Activated CD8-positive, alpha-beta memory T cell treated with anti-CD3 and anti-CD28 coated beads for 4 hours (primary cell): ENCODE measurements at regions not wholly inside any gene's neighbourhood (a gene's known extent, or its start where the extent isn't known, plus 50 kb on each side); places are given as distances from the start of the nearest gene placed in this dataset.
"Not testable (repeated sequence)": the region's sequence is repeated elsewhere in the genome, so short reads cannot be mapped to it uniquely, and the experiment has no call there.

Source experiments
- DNase-seq, 2 donors: peaks; one replicate each; pipeline ENCODE4 v3.0.0-alpha.2; 2020; ENCODE audit warnings: low read depth in 2 of 2

DNA sequence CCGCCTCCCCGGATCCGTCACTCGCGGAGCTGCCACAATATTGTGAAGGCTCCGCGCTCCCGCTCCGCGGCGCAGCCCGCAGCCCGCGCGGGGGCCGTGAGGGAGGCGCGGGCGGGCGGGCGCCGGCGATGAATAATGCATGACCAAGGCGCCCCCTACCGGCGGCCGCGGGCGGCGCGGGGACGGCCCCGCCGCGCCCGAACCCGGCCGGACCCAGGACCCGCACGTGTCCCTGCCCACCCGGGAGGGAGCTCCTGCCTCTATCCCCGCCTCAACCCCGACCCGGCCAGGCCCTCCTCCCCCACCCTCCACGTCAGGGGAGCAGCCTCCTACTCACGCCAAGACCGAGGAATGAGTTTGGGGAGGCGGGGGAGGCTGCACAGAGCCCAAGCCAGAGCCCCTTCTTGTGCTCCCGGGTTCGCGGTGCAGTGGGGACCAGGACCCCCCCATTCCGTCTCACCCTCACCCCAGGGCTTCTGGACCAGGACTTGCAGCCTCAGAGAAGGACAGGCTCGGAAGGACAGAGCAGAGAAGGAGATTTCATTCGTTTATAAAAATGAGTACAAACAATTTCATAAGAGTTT, 70.8 kb upstream of the CASZ1 start:
- peak; percentile 33 to 40 for DNase-seq

DNA sequence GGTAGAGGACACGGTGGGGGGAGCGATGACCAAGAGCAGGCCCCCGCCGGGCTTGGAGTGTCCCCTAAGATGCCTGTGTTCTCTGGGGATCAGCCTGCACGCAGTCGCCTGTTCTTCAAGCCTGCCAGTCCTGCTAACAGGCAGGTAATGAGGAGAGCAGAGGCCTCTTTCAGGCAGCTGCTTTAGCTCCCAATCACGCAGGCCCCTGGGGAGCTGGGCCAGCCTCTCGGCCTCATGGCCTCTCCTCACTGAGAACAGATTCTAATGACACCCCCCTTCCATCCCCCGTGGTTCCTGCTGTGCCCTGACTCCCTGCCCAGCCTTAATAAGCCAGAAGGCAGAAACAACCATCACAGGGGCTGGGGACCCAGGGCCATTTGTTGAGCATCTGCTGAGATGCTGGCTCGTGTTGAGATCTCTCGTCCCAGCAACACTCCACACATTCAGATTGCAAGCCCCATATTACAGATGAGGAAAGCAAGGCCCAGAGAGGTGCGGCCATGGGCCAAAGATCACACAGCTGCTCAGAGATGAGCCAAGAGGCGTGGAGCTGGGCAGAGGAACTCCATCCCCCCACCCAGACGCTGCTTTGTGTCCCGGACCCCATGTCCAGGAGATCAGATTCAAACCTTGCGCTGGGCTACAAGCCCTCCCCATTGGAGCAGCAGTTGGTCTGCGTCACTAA, 71.6 kb upstream of the CASZ1 start:
- DNase-seq: no peak

DNA sequence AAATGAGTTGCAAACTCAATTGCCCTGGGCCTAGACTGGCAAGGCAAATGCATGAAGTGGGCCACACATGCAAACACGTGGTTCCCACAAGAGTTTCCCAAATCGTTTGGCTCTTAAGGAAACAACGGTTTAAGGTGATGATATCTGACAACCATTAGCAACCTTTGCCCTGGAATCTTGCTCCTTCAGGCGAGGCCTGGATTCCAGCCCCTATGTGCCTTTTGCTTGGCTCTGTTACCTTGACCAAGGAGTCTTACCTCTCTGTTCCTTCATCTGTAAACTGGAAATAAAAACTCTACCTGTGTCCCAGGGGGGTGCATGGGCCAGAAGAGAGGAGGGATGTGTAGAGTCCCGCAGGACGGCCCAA, 72.1 kb upstream of the CASZ1 start:
- no peak for DNase-seq

DNA sequence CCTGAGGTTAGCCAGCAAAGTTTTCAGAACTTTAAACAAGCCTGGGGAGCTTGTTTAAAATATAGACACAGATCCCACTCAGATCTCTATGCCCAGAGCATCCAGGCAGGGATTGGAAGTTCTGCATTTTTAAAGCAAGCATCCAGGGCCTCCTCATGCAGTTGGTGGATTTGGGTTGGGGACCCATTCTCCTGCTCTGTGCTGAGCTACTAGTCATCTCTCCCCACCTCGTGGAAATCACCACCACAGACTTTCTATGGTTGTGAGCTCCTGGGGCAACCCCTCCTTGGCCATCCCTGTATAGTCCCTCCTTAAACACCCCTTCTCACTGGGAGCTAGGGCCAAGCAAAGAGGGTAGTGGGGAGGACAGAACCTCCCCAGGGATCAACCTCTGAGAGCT, 73.5 kb upstream of the CASZ1 start:
- no peak for DNase-seq

DNA sequence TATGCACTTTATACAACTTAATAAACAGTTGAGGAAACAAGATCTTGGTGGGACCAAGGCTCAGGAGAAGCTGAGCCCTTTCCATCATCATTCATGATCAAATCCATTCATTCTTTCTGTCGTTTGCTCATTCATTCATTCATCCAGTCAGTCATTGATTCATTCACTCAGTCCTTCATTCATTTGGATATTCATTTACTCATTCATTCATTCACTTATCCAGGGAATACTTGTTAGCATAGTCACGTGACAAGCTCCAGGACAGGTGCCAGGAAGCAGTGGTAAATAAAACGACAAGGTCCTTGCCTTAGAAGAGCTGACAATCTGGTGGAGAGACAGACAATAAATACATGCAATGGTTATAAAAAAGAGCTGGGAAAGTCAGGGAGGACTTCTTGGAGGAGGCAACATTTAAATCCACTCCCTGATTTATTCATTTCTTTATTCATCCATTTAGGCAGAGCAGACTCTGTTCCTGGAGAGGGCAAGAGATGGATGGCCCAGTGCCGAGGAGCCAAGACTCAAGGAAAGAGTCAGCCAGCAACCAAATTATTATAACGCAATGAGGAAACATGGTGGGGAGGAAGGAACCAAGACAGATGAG, 74.1 kb upstream of the CASZ1 start:
- DNase-seq: no peak

DNA sequence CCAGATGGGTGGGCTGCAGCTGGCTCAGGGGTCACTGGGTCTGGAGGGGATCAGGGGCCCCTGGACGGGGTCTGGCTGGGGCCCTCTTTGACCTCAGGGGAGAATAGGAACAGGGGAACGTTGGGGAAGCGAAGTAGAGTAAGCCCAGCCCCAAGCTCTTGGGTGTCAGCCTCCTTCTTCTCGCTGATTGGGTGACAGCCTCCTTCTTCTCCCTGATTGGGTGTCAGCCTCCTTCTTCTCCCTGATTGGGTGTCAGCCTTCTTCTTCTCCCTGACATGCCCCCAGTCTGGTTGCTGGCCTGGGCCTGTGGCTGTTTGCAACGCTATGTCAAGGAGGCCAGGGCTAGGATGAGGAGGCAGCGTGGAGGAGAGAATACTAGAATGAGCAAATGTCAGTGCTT, 76.7 kb upstream of the CASZ1 start:
- no peak for DNase-seq

DNA sequence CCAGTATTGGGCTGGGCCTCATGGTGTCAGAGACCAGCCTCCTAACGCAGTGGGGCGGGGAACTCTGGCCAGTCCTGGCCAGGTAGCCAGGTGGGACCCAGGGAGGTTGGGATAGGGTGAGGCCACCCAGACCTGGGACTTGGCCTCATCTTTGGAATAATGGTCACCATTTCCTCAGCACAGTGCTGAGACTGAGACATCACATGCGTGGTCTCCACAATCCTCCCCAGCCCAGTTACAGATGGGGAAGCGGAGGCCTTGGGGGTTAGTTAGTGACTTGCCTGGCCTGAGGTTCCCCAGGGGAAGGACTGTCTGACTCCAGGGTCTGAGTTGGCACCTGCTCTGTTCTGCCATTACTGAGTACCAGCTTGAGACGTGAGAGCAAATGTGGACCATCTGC, 77.9 kb upstream of the CASZ1 start:
- no peak for DNase-seq

DNA sequence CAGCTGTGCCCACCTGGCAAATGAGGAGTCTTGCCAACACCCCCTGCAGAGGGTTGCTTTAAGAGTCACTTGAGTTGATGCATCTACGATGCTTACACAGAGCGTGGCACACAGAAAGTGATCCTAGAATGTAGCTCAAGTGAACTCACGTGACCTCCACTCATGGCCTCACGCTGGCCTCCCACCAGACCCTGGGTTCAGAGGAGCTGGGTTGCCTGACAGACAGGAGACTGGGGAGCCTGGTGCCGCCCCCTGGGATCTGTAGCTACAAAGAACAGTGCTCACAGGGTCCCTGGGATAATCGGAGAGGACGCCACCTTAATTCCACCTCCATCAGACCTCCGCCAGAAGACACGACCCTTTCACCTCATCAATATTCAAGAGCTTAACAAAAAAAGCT, 81.4 kb upstream of the CASZ1 start:
- no peak for DNase-seq

- DNase-seq: no peak
Observed at GRCh38 chr1:10878469-10878868, 82.0 kb upstream of the CASZ1 start.

DNA sequence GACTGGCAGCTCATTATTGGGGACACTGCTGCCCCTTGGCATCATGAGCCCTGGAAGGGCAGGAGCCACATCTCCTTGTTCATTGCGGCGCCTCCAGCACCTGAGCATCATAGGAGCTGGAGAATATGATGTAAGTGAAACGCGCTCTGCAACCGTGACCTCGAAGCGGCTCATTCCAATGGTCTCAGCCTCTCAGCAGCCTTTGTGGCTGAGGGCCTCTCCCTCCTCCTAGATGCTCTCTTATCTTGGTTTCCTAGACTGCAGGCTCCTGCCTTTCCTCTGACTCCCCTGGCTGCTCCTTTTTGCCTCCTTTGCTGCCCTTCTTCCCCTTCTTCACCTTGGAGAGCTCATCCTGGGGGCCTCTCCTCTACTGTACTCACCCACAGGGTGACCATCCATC, 83.6 kb upstream of the CASZ1 start:
- DNase-seq: no peak

- no peak for DNase-seq
Observed at GRCh38 chr1:10881046-10881445, 84.6 kb upstream of the CASZ1 start.

GRCh38 chr1:10882069-10882468, 85.6 kb upstream of the CASZ1 start:
- no peak for DNase-seq

DNA sequence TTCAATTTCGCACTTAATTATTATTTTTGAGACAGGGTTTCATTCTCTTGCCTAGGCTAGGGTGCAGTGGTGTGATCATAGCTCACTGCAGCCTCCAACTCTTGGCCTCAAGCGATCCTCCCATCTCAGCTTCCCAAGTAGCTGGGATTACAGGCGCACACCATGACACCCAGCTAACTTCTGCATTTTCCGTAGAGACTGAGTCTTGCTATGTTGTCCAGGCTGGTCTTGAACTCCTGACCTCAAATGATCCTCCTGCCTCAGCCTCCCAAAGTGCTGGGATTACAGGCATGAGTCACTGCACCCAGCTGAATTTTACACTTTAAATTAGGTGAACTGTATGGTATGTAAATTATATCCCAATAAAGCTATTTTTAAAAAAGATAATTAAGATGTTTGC, 90.6 kb upstream of the CASZ1 start:
- not testable (repeated sequence) for DNase-seq

- DNase-seq: no peak
Observed at GRCh38 chr1:10888291-10888690, 91.8 kb upstream of the CASZ1 start.

GRCh38 chr1:10888791-10889649, 92.6 kb upstream of the CASZ1 start:
- no peak for DNase-seq

- no peak for DNase-seq
Observed at GRCh38 chr1:10889650-10890353, 93.4 kb upstream of the CASZ1 start.

DNA sequence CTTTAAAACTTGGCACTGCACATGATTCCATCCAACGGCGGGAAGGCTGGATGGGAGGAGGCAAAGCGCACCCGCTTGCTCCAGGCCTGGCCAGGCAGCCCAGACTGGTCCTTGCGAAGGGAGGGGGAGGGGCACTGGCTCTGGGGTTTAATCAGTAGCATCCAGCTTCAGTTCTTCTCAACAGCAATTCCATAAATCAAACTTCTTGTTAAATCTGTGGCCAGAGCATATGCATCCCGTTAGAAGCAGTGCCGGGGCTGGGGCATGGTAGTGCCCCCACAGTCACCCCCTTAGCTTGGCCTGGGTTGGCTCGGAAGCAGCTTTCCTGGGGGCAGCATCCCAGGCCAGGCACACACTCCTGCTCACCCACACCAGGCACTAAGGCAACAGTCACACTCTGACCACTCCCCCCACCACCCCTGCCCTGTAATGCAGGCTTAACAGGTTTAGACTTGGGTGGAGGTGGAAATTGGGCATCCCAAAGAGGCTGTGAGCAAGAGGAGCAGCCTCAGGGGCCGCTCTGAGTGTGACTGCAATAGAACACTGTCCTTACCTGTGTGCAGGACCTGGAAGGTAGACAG, 94.1 kb upstream of the CASZ1 start:
- no peak for DNase-seq

DNA sequence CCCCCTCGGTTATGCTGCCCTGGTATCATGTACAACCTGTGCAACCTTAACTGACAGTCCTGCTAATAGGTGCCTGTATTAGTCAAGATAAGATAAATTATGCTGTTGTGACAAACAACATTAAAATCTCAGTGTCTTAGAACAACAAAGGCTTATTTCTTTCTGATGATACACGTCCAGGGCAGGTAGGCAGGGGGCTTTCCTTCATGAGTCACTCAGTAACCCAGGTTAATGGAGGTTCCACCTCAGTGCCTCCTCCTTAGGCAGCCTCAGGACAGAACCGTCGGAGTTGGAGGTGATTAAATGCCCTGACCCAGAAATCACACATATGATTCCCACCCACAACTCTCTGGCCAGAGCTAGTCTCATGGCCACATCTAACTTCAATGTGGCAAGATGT, 94.6 kb upstream of the CASZ1 start:
- no peak for DNase-seq

GRCh38 chr1:10892138-10893065, 96.0 kb upstream of the CASZ1 start:
- no peak for DNase-seq

- DNase-seq: no peak
Observed at GRCh38 chr1:10895621-10896020, 99.2 kb upstream of the CASZ1 start.

GRCh38 chr1:10896673-10897072, 100.2 kb upstream of the CASZ1 start:
- DNase-seq: no peak
